T-helper 22 cell (primary cell): ENCODE measurements at regions not wholly inside any gene's neighbourhood (a gene's known extent, or its start where the extent isn't known, plus 50 kb on each side); places are given as distances from the start of the nearest gene placed in this dataset.

Experiments used
- DNase-seq: peaks from one replicate; pipeline ENCODE4 v3.0.0-alpha.2; 2020; ENCODE audit warnings: low read depth

GRCh38 chr9:119020730-119021333, 348.4 kb downstream of the BRINP1 start:
- DNase-seq, result no peak

DNA sequence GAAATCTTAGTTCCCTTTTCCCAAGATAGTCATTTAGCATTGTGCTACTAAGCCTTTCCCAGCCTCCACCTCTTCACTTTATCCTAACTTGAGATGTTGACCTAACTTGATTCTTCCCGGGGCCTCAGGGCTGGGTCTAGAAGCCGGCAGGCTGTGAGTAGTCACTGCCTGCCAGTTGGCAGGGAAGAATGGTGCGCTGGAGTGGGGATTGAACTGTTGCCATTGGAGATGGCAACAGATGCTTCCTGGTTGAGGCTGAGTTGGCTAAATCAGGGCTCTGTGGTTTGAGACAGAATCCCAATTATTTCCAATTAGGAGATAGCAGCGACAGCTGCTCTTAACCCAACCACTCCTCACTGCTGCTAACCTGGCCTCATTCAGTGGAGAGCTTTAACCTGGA, 343.1 kb downstream of the BRINP1 start:
- no peak for DNase-seq

GRCh38 chr9:119027901-119028699, 341.1 kb downstream of the BRINP1 start:
- no peak for DNase-seq

DNA sequence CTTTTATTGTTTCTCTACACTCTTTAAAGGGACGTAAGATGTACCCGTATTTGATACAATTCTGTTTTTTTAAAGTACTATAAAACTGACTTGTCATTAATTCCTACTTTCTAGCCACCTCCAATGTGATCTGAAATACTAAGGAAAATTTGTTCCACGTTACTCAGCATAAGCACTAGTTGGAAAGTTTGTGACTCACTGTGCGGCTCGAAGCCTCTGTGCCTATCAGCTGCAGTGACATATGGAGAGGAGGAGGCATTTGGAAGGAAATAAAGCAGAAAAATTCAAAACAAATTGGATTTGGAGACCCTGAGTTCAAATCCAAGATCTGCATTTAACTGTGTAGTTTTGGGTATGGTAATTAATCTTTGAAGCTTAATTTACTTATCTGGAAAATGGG, 339.3 kb downstream of the BRINP1 start:
- no peak for DNase-seq

DNA sequence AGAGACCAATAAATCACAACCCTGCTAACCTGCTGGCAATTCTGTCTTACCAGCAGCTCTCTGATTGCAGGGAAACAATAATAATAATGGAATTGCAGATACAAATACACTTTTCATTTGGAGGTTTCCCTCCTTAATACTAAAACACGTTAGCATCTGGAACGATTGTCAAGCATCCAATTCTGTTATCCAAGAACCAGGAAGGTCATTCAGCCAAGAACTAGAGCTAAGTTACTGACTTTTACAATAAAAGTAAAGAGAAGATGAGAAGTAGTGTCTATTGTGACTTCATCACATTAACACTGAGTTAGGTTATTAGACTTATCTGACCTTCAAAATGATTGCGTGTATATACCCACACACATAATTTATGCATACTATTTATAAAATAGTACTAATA, 335.6 kb downstream of the BRINP1 start:
- no peak for DNase-seq

- DNase-seq, result no peak
Measured at GRCh38 chr9:119036969-119037368, 332.3 kb downstream of the BRINP1 start.

GRCh38 chr9:119043996-119044395, 325.2 kb downstream of the BRINP1 start:
- DNase-seq, result no peak

- DNase-seq, result no peak
Measured at GRCh38 chr9:119044806-119045205, 324.4 kb downstream of the BRINP1 start.

- no peak for DNase-seq
Measured at GRCh38 chr9:119047513-119048307, 321.5 kb downstream of the BRINP1 start.

DNA sequence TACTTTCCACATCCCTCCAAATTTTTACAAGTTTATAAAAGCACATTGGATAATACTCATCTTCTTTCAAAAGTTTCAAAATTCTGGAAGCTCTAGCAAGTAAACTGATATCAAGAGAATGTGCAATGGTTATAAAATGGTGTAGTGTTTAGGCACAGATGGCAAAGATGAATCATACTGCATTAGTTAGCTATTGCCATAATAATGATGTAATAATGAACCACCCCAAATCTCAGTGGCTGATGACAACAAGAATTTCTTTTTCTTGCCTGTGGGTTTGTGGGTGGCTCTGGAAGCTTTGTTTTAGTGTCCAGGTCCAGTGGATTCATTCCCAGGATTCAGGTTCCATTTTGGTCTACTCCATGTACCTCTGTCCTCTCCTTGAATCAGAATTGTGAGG, 319.0 kb downstream of the BRINP1 start:
- DNase-seq, result no peak

GRCh38 chr9:119052339-119053030, 316.8 kb downstream of the BRINP1 start:
- no peak for DNase-seq

- DNase-seq, result no peak
Measured at GRCh38 chr9:119053070-119053469, 316.2 kb downstream of the BRINP1 start.

DNA sequence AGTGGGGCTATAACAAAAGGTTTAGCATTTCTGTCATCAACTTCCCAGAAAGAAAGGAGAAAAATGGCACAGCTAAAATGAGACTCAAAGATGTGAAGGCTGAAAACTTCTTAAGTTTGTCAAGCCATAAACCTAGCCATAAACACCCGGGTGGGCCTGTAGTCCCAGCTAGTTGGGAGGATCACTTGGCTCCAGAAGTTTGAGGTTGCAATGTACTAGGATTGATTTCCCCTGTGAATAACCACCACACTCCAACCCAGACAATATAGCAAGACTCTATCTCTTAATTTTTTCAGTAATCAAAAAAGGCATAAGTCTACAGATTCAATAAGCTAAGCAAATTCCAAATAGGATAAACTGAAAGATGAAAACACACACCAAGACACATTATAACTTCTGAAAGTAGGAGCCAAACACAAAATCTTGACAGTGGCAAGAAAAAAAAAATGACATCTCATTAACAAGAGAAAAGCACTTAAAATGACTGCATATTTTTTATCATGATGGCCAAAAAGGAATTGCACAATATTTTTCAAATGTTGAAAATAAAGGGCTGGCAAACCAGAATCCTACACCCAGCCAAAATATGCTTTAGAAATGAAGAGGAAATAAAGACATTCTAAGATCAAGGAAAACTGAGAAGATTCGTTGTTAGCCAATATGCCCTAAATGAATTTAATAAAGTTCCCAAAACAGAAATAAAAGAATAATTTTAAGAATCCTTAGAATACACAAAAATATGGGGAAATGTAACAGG, 308.4 kb downstream of the BRINP1 start:
- no peak for DNase-seq

- no peak for DNase-seq
Measured at GRCh38 chr9:119071636-119072035, 297.6 kb downstream of the BRINP1 start.

DNA sequence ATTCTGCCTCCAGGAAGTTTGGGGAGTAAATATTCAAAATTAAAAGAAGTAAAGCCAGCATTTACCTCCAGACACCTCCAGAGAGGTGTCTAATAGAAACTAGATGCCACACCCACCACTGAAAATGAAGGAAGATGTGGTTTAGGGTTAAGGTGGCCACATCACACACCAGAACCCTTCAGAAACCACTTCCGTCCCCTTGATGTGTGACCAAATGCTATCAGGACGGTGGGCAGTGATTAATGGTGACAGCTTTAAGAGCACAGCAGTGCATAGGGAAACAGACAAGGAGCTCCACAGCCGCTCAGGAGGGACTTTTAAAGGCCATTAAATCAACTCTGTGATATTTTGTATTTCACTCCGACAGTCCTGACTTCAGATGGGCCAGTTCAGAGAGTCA, 295.2 kb downstream of the BRINP1 start:
- DNase-seq, result no peak

DNA sequence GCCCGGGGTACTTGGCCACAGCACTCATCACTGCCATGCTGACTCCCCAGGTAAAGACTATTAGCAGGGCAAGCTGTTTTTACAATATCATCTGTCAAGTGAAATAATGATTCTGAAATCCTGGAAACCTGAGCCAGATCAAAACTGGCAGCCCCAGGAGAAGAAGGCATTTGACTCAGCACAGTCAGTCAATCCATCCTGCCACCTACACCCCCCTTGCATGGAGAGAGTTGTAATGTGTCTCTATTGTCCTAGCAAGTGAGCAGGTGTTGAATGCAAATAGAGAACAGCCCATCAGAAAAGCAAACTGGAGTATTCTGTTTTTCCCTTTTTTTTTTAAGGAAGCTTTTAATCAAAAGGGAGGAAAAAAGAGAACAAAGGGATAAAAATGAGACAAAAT, 291.2 kb downstream of the BRINP1 start:
- DNase-seq, result no peak

DNA sequence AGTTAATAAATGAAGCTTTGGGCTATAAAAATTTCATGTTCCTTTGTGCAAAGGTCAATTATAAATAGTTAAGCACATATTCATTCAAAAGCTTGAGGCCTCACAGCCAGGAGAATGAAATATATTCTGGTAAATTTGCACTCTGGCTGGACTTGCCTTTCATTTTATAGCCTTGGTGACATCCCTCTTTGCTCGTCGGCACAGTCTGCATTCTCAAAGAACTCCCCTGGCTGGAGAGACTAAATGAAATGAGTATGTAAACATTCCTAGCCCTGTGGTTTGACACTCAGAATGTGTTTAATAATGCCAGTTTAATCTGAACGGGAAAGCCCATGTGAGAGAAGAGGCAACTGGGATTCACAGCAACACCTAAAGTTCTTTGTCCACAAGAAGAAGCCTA, 285.6 kb downstream of the BRINP1 start:
- DNase-seq, result no peak

DNA sequence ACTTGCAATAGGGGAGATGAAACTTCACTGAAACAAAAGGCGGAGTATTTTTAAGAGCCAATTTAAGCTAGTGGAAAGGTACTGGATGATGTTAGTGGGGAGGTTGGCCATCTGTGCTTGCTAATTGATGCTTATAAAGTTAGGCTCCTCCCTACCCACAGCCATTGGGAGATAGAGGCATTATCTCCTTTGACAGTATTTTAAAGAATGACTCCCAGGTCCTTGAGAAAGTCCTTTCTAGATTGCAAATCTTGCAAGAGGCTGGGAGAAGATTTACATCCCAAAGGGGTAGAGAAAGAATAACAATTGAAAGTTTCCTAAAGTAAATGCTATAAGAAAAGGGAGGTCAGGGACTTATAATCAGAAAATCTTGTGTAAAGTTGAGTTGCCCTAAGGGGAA, 282.6 kb downstream of the BRINP1 start:
- DNase-seq, result no peak

DNA sequence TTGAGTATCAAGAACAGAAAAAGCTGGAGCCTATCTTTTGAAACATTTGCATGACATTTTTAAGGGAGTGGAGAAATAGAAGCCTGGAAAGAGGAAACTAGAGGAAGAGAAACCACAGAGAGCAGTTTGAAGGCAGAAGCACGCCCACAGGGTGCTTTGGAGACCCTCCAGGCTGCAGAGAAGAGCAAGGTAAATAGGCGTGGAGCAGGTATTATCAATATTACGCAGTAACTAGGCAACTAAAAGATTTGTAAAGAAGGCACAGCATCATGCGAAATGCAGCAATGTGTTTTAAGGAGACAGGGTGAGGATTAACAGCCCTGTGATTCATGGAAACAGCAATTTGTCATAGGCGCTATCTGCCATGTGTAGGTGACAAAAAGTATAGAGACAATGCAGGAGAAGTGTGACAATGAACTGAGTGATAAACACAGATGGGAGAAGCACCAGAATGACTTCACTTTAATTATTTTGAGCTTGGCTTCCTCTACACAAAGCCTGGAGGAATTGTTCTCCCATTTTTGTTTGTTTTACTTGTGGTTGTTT, 281.2 kb downstream of the BRINP1 start:
- DNase-seq, result no peak

DNA sequence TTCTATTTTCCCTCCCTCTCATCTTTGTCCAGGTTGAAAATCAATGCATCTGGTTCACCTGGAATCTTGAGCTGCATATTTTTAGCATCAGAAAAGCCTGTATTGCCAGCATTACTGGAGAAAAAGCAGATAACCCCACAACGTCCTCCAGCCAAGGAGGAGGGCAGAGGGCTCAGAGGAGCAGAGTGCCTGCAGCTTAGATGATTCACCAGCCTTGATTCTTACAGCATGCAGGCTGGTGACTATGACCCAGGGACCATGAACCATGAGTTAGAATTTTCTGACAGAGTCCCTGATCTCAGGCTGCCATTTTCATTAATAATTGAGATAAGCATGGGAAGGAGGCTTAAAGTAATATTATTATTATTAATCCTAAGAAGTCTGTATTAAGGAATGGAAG, 278.2 kb downstream of the BRINP1 start:
- DNase-seq, result no peak

GRCh38 chr9:119092125-119092524, 277.1 kb downstream of the BRINP1 start:
- DNase-seq, result no peak
